ENCODE measurements at regions not wholly inside any gene's neighbourhood (a gene's known extent, or its start where the extent isn't known, plus 50 kb on each side); places are given as distances from the start of the nearest gene placed in this dataset.

DNA sequence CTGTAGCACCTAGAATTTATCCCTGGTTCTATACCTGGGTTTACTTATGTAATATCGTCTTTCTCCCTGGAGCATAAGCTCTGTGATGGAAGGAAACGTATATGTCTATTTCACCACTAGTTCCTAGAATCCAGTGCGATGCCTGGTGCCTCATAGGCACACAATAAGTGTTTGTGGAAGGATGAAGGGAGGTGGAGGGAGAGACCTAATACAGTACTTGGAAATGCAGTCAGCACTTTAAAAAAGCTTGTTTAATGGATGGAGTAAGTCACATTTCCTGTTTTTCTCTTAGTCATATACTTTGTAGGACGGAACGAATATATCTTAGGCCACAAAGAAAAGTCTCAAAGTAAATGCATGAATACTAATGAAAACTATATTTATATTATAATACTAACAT, 186.5 kb upstream of the HMGA2 start:
- FAIRE-seq (no peak), DNase-seq (no peak)
- Histone ChIP-seq H3K9me3 (ENCODE audit: control insufficient read depth in 2 of 3, insufficient read depth in 1 of 3, low read length in 3 of 3) (no peaks in the 10 kb centered on the region), H3K27ac (ENCODE audit: low read depth in 2 of 2, low read length in 2 of 2) (no peak overlapping the region), H3K4me1 (ENCODE audit: control insufficient read depth in 2 of 3, insufficient read depth in 2 of 3, low read depth in 1 of 3, low read length in 3 of 3) (peaks cover 0 to 4% (median 0%) of the 10 kb centered on the region in 3 donors), H3K36me3 (ENCODE audit: control insufficient read depth in 2 of 3, insufficient read depth in 3 of 3, low read length in 3 of 3) (no peaks in the 10 kb centered on the region), H3K4me3 (ENCODE audit: low read length in 3 of 3) (no peak overlapping the region), H3K9ac (ENCODE audit: low read length in 3 of 3) (no peak overlapping the region), H3K27me3 (ENCODE audit: control insufficient read depth, insufficient read depth, low read length) (no peaks in the 10 kb centered on the region)
- no peak for TF ChIP-seq CTCF (IDR thresholded peaks at IDR 0.05; ENCODE audit: borderline replicate concordance, extremely low read depth, insufficient read depth)
- intact Hi-C loops (cut with DNase I), result no loop called here

GRCh38 chr12:65638324-65638723, 186.0 kb upstream of the HMGA2 start:
- intact Hi-C loops (cut with DNase I), result no loop called here
- Histone ChIP-seq H3K4me3 (ENCODE audit: low read length in 3 of 3) (no peak overlapping the region), H3K9me3 (ENCODE audit: control insufficient read depth in 2 of 3, insufficient read depth in 1 of 3, low read length in 3 of 3) (no peaks in the 10 kb centered on the region), H3K9ac (ENCODE audit: low read length in 3 of 3) (no peak overlapping the region), H3K27ac (ENCODE audit: low read depth in 2 of 2, low read length in 2 of 2) (no peak overlapping the region), H3K27me3 (ENCODE audit: control insufficient read depth, insufficient read depth, low read length) (no peaks in the 10 kb centered on the region), H3K36me3 (ENCODE audit: control insufficient read depth in 2 of 3, insufficient read depth in 3 of 3, low read length in 3 of 3) (no peaks in the 10 kb centered on the region), H3K4me1 (ENCODE audit: control insufficient read depth in 2 of 3, insufficient read depth in 2 of 3, low read depth in 1 of 3, low read length in 3 of 3) (peaks cover 0 to 4% (median 0%) of the 10 kb centered on the region in 3 donors)
- no peak for FAIRE-seq
- no peak for TF ChIP-seq CTCF (IDR thresholded peaks at IDR 0.05; ENCODE audit: borderline replicate concordance, extremely low read depth, insufficient read depth)
- DNase-seq, result no peak

- Histone ChIP-seq H3K36me3 (ENCODE audit: control insufficient read depth in 2 of 3, insufficient read depth in 3 of 3, low read length in 3 of 3) (no peaks in the 10 kb centered on the region), H3K9ac (ENCODE audit: low read length in 3 of 3) (no peak overlapping the region), H3K4me3 (ENCODE audit: low read length in 3 of 3) (no peak overlapping the region), H3K9me3 (ENCODE audit: control insufficient read depth in 2 of 3, insufficient read depth in 1 of 3, low read length in 3 of 3) (no peaks in the 10 kb centered on the region), H3K27ac (ENCODE audit: low read depth in 2 of 2, low read length in 2 of 2) (no peak overlapping the region), H3K4me1 (ENCODE audit: control insufficient read depth in 2 of 3, insufficient read depth in 2 of 3, low read depth in 1 of 3, low read length in 3 of 3) (no peaks in the 10 kb centered on the region), H3K27me3 (ENCODE audit: control insufficient read depth, insufficient read depth, low read length) (no peaks in the 10 kb centered on the region)
- no peak for TF ChIP-seq CTCF (IDR thresholded peaks at IDR 0.05; ENCODE audit: borderline replicate concordance, extremely low read depth, insufficient read depth)
- FAIRE-seq, result no peak
- intact Hi-C loops (cut with DNase I), result no loop called here
- DNase-seq, result no peak
These were observed 183.8 kb upstream of the HMGA2 start for GRCh38 chr12:65640489-65640901.

DNA sequence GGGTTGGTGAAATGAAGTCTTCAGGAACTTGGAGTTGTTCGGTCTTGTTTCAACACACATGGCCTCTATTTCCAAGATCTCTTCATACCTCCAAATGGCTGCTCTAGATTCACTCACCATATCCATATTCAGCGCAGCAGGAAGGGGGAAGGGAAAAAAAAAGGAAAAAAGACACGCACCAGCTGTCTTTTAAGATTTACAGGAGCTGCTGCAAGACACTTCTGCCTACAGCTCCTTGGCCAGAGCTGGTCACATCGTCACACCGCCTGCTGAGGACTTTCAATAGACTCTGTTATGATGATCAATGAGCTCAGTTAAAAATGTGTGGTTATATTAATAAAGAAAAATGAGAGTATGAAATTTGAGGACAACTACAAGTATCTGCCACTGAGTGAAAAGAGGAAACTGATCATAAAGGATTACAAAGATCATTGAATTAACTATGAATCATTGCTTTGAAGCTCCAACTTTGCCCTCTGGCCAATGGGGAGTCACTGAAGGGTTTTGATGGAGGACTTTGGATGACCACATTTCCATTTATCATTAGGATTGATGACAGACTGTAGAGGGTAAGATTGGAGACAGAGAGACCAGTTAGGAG, 182.1 kb upstream of the HMGA2 start:
- Histone ChIP-seq H3K9ac (ENCODE audit: low read length in 3 of 3) (no peak overlapping the region), H3K27me3 (ENCODE audit: control insufficient read depth, insufficient read depth, low read length) (no peaks in the 10 kb centered on the region), H3K9me3 (ENCODE audit: control insufficient read depth in 2 of 3, insufficient read depth in 1 of 3, low read length in 3 of 3) (no peaks in the 10 kb centered on the region), H3K27ac (ENCODE audit: low read depth in 2 of 2, low read length in 2 of 2) (no peak overlapping the region), H3K4me1 (ENCODE audit: control insufficient read depth in 2 of 3, insufficient read depth in 2 of 3, low read depth in 1 of 3, low read length in 3 of 3) (no peaks in the 10 kb centered on the region), H3K4me3 (ENCODE audit: low read length in 3 of 3) (no peak overlapping the region), H3K36me3 (ENCODE audit: control insufficient read depth in 2 of 3, insufficient read depth in 3 of 3, low read length in 3 of 3) (no peaks in the 10 kb centered on the region)
- DNase-seq, result no peak
- no peak for FAIRE-seq
- no peak for TF ChIP-seq CTCF (IDR thresholded peaks at IDR 0.05; ENCODE audit: borderline replicate concordance, extremely low read depth, insufficient read depth)
- intact Hi-C loops (cut with DNase I), result no loop called here
